ENCODE measurements at regions not wholly inside any gene's neighbourhood (a gene's known extent, or its start where the extent isn't known, plus 50 kb on each side); places are given as distances from the start of the nearest gene placed in this dataset.

GRCh38 chr7:138386821-138387220, 73.2 kb upstream of the TRIM24 start:
- no peak for FAIRE-seq

GRCh38 chr7:138387755-138388475, 72.1 kb upstream of the TRIM24 start:
- FAIRE-seq (no peak), ATAC-seq (no peak), DNase-seq (no peak)
- Histone ChIP-seq H3K4me3 (no peak overlapping the region), H3K27ac (no peak overlapping the region), H3K27me3 (no peaks in the 10 kb centered on the region), H3K9me3 (no peaks in the 10 kb centered on the region), H3K36me3 (no peaks in the 10 kb centered on the region), H3K4me1 (no peaks in the 10 kb centered on the region)
- no peak for TF ChIP-seq CTCF (IDR thresholded peaks at IDR 0.05)
- WGBS, 2 donors: 92 to 98% methylated on average over 6 of the region's 6 CpGs
- intact Hi-C loops (cut with DNase I): no loop called here

More at GRCh38 chr7:138386821-138387220, 73.2 kb upstream of the TRIM24 start:
- intact Hi-C loops (cut with DNase I): no loop called here
- H3K4me1 ChIP-seq: no peaks in the 10 kb centered on the region
- TF ChIP-seq CTCF (IDR thresholded peaks at IDR 0.05): no peak
- H3K9me3 ChIP-seq: no peaks in the 10 kb centered on the region
- no peak for ATAC-seq
- DNase-seq: no peak
- no peaks in the 10 kb centered on the region for H3K36me3 ChIP-seq
- H3K27me3 ChIP-seq: no peaks in the 10 kb centered on the region
- no peak overlapping the region for H3K27ac ChIP-seq
- WGBS, 2 donors: 95 to 96% methylated on average over 4 of the region's 4 CpGs
- no peak overlapping the region for H3K4me3 ChIP-seq

GRCh38 chr7:138388673-138389491, 71.2 kb upstream of the TRIM24 start:
- FAIRE-seq (no peak), DNase-seq (no peak), ATAC-seq (peak in 3 of 4 donors; percentile 86 to 89 (median 89))
- H3K36me3 ChIP-seq: no peaks in the 10 kb centered on the region
- TF ChIP-seq CTCF (IDR thresholded peaks at IDR 0.05): no peak
- H3K27ac ChIP-seq: no peak overlapping the region
- no peaks in the 10 kb centered on the region for H3K9me3 ChIP-seq
- intact Hi-C loops (cut with DNase I): no loop called here
- H3K4me1 ChIP-seq: no peaks in the 10 kb centered on the region
- H3K4me3 ChIP-seq: no peak overlapping the region
- no peaks in the 10 kb centered on the region for H3K27me3 ChIP-seq
- 0 to 9% methylated on average over 1 of the region's 1 CpG for WGBS, 2 donors

GRCh38 chr7:138395763-138396162, 64.3 kb upstream of the TRIM24 start:
- intact Hi-C loops (cut with DNase I): no loop called here
- Histone ChIP-seq H3K27me3 (no peaks in the 10 kb centered on the region), H3K27ac (peak overlapping the region in 3 of 4 donors; percentile 1 to 81 (median 56)), H3K36me3 (no peaks in the 10 kb centered on the region), H3K9me3 (no peaks in the 10 kb centered on the region), H3K4me3 (no peak overlapping the region), H3K4me1 (peaks cover 5 to 10% (median 9%) of the 10 kb centered on the region in 3 donors)
- TF ChIP-seq CTCF (IDR thresholded peaks at IDR 0.05): no peak
- FAIRE-seq: no peak
- no peak for ATAC-seq
- DNase-seq: no peak
- WGBS, 2 donors: 50 to 72% methylated on average over 3 of the region's 3 CpGs
